PC-3 (cell line): ENCODE measurements at regions not wholly inside any gene's neighbourhood (a gene's known extent, or its start where the extent isn't known, plus 50 kb on each side); places are given as distances from the start of the nearest gene placed in this dataset.

ENCODE experiments used
- CTCF ChIP-seq: fragments of 300-600 bp; sonication (generic); conservative IDR thresholded peaks from 2 replicates; pipeline ENCODE4 v1.5.1; 2017; ENCODE audit warnings: antibody characterized with exemption, low read depth, mild to moderate bottlenecking, low read length
- EZH2 ChIP-seq: fragments of 300-600 bp; sonication (generic); IDR thresholded peaks from one replicate; pipeline ENCODE4 v1.6.1; 2017; ENCODE audit warnings: antibody characterized with exemption, mild to moderate bottlenecking, low read length; ENCODE audit not compliant: unreplicated experiment
- EZH2phosphoT487 ChIP-seq: fragments of 300-600 bp; sonication (generic); IDR thresholded peaks from 2 replicates; pipeline ENCODE4 v1.6.1; 2018; ENCODE audit warnings: mild to moderate bottlenecking, antibody characterized with exemption, low read length, borderline replicate concordance

GRCh38 chrX:78429172-78429571 lies 101.8 kb upstream of the CYSLTR1 start:
- TF ChIP-seq CTCF (no peak), EZH2 (no peak), EZH2phosphoT487 (no peak)
